ENCODE measurements at regions not wholly inside any gene's neighbourhood (a gene's known extent, or its start where the extent isn't known, plus 50 kb on each side); places are given as distances from the start of the nearest gene placed in this dataset.

DNA sequence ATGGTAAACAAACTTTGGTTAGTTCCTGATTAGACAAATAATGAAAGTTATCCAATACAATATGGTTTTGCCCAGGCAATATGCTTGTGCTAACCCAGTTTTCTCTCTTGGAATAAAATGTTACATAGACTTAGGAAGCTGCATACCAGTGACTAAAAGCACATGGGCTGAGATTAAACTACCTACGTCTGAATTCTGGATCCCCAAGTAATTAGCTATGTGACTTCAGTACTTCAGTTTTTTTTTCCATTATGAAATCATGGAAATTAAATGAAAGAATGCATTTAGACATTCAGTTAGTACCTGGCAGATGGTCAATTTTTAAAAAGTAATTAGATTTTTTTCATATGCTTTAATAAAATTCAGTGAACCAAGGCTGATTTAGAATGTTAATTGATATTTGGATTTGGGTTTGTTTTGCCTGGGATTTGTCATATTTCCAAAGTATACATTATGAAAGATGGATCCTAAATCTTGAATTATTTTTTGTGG is 213.9 kb downstream of the PTH2R start:
- no peak for DNase-seq (ENCODE audit: low spot score)
- TF ChIP-seq, protein P1, sequence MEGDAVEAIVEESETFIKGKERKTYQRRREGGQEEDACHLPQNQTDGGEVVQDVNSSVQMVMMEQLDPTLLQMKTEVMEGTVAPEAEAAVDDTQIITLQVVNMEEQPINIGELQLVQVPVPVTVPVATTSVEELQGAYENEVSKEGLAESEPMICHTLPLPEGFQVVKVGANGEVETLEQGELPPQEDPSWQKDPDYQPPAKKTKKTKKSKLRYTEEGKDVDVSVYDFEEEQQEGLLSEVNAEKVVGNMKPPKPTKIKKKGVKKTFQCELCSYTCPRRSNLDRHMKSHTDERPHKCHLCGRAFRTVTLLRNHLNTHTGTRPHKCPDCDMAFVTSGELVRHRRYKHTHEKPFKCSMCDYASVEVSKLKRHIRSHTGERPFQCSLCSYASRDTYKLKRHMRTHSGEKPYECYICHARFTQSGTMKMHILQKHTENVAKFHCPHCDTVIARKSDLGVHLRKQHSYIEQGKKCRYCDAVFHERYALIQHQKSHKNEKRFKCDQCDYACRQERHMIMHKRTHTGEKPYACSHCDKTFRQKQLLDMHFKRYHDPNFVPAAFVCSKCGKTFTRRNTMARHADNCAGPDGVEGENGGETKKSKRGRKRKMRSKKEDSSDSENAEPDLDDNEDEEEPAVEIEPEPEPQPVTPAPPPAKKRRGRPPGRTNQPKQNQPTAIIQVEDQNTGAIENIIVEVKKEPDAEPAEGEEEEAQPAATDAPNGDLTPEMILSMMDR (IDR thresholded peaks at IDR 0.05; ENCODE audit: extremely low read depth, insufficient read depth, missing control alignments): no peak
- in situ Hi-C loops (cut with MboI; ENCODE audit: low pct_unique_long_range_greater_than_20kb, low sequenced_read_pairs, unreplicated experiment): no loop called here

DNA sequence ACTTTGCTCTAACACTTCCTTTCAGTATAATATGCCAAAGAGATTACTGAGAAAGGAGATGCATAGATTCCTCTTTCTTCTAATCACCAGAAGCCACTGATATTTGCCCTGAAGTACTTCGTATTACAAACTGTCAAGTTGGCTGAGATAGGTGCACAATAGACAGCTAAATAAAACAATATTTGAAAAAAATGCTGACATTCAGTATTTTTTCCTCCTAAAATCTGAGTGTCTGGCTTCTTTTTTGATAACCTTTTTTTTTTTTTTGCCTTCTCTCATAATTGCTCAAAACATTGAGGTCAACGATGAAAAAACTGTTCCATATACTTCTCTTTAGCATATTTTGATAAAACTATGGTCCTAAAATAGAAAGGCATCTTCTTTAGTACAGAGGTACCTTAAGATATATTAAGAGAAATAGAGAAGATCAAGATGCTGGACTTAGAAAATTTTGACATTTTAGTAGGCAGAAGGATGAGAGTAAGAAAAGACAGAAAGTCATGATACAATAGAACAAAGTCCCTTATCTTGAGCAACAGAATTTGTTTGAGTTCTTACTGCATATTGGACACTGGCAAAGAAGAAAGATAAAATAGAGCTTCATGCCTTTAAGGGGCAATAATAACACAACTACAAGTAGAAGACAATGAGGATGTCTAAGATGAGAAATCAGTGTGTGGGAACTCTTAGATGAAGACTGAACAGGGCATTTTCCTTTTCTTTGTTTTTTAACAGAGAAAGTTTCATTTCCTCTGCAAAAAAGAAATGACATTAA is 220.7 kb downstream of the PTH2R start:
- DNase-seq (ENCODE audit: low spot score): no peak
- in situ Hi-C loops (cut with MboI; ENCODE audit: low pct_unique_long_range_greater_than_20kb, low sequenced_read_pairs, unreplicated experiment): no loop called here
- TF ChIP-seq, protein P1 (IDR thresholded peaks at IDR 0.05; ENCODE audit: extremely low read depth, insufficient read depth, missing control alignments): no peak

DNA sequence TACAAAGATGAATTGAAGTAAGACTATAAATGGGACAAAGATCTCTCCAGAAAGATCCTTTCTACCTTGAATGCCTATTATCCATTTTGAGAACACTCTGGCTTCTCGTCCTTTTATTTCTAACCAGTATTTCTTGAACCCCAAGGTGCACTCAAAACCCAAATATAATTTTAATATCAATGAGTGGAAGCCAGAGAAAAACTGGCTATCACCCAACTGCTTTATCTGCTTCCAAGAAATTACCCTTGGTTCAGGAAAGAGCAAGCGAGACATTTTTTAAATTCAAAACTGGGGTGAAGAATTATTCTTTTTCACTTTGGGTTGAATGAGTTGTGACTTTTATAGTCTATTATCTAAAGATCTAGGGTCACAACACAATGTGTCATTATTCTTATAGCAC is 221.3 kb downstream of the PTH2R start:
- TF ChIP-seq, protein P1 (IDR thresholded peaks at IDR 0.05; ENCODE audit: extremely low read depth, insufficient read depth, missing control alignments): no peak

DNA sequence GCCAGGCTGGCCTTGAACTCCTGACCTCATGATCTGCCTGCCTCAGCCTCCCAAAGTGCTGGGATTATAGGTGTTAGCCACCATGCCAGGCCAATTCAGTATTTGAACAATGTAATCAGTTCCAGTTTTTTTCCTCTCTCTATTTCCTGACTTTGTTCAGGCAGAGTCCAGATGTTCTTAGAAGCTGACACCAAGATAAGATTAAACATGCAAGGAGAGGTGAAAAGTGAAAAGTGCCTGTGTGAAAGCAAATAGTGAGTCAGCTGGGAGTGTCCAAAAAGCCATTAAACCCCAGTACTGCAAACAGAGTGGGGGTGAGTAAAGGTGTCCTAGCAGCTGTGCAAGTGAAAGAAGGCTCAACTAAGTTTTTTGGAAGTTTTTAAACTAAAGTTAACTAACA is 231.5 kb downstream of the PTH2R start:
- in situ Hi-C loops (cut with MboI; ENCODE audit: low pct_unique_long_range_greater_than_20kb, low sequenced_read_pairs, unreplicated experiment): no loop called here
- TF ChIP-seq, protein P1 (IDR thresholded peaks at IDR 0.05; ENCODE audit: extremely low read depth, insufficient read depth, missing control alignments): no peak
- DNase-seq (ENCODE audit: low spot score): no peak

More for the DNA sequence above, 221.3 kb downstream of the PTH2R start:
- DNase-seq (ENCODE audit: low spot score): no peak
- in situ Hi-C loops (cut with MboI; ENCODE audit: low pct_unique_long_range_greater_than_20kb, low sequenced_read_pairs, unreplicated experiment): no loop called here

DNA sequence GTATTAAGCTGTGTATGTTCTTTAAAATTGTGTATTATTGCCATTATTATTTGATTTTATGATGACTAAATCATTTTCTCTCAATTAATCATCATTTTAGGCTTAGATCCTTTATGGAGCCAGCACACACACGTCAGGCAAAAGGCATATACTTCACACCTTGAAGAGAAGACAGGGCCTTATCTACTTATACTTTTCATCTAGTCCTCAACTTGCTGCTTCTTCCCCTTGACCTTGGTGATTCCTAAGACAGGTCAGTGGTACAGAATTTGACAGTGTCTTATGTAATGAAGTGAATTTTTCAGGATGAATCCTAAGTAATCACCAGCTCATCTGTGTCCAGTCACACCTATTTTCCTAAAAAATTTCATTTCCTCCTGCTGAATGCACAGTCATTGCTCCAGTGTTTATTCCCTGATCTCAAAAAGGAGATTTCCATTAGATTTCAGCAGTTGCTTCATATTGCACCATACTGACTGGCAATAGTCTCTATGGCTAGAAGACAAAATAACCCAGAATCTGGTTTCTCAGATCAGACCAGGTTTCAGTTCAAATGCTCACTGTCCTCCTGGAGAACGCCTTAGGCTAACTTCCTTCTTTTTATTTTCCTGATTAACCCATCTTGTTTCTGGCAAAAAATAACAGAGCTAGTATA is 235.7 kb downstream of the PTH2R start:
- TF ChIP-seq, protein P1 (IDR thresholded peaks at IDR 0.05; ENCODE audit: extremely low read depth, insufficient read depth, missing control alignments): no peak
- no peak for DNase-seq (ENCODE audit: low spot score)
- in situ Hi-C loops (cut with MboI; ENCODE audit: low pct_unique_long_range_greater_than_20kb, low sequenced_read_pairs, unreplicated experiment): no loop called here

DNA sequence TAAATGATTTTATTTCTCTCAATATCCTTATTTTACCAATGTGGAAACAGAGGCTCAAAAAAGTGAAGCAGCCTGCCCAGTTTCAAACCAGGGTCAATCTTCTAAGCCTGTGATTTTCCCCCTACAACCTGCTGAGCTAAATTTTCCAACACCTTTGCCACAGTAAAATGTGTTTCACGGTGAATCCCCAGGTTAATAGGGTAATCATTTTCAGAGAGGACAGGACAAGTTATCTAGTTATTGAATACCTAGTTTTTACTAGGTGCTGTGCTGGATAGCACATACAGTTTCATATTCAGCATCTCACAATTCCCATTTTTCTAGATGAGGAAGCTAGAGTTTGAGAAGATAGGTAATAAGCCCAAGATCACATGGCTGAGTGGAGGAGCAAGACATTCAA is 236.6 kb downstream of the PTH2R start:
- in situ Hi-C loops (cut with MboI; ENCODE audit: low pct_unique_long_range_greater_than_20kb, low sequenced_read_pairs, unreplicated experiment): no loop called here
- no peak for DNase-seq (ENCODE audit: low spot score)
- TF ChIP-seq, protein P1 (IDR thresholded peaks at IDR 0.05; ENCODE audit: extremely low read depth, insufficient read depth, missing control alignments): no peak

Data from GM13977 (cell line).